ENCODE measurements at regions not wholly inside any gene's neighbourhood (a gene's known extent, or its start where the extent isn't known, plus 50 kb on each side); places are given as distances from the start of the nearest gene placed in this dataset.
"Not testable (repeated sequence)": the region's sequence is repeated elsewhere in the genome, so short reads cannot be mapped to it uniquely, and the experiment has no call there.

DNA sequence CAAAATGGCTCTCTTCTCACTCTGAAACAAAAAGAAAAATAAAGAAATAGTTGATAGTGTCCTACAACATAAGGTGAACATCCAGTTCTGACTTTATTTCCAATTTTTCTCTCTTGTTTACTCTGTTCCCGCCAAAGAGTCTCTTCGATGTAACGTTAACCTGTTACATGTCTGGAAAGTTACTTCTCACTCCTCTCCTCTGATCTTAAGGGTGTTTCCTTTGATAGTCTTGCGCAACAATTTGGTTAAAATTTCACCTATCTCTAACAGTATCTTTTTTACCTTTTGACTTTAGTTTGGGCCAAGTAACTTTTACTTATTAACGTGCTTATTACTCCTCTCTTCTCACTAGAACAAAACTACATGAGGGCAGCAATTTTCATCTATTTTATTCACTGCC lies 1450.2 kb downstream of the BRINP3 start:
- FAIRE-seq (no peak), DNase-seq (ENCODE audit: insufficient read length) (no peak)
- no peak for TF ChIP-seq TAF1 (IDR thresholded peaks at IDR 0.05; ENCODE audit: borderline replicate concordance, low read depth, low read length)
- TF ChIP-seq POLR2AphosphoS5 (IDR thresholded peaks at IDR 0.05; ENCODE audit: low read depth, low read length) = no peak
- no peak for TF ChIP-seq POLR2A (IDR thresholded peaks at IDR 0.05; ENCODE audit: low read depth, low read length)

- no peak for TF ChIP-seq POLR2AphosphoS5 (IDR thresholded peaks at IDR 0.05; ENCODE audit: low read depth, low read length)
- TF ChIP-seq TAF1 (IDR thresholded peaks at IDR 0.05; ENCODE audit: borderline replicate concordance, low read depth, low read length) = no peak
- no peak for TF ChIP-seq POLR2A (IDR thresholded peaks at IDR 0.05; ENCODE audit: low read depth, low read length)
- DNase-seq (ENCODE audit: insufficient read length) (no peak), FAIRE-seq (no peak)
Observed at GRCh38 chr1:189033169-189033568, 1444.5 kb downstream of the BRINP3 start.

DNA sequence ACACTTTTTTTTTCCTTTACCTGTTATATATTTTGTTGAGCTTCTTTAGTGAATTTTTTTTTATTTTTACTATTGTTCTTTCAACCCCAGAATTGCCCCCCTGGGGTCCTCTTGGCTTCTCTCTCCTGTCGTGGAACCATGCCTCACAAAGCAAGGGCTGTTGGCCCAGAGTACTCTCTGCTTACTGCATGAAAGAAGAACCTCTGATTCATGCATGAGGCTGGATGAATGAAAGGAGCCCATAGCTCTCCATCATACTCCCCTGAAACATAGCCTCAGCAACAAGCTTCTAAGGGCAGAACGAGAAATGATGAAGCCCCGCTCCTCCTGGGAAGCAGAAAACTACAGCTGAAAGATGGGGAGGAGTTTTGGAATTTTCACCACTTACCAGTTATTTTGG lies 1441.0 kb downstream of the BRINP3 start:
- no peak for FAIRE-seq

DNA sequence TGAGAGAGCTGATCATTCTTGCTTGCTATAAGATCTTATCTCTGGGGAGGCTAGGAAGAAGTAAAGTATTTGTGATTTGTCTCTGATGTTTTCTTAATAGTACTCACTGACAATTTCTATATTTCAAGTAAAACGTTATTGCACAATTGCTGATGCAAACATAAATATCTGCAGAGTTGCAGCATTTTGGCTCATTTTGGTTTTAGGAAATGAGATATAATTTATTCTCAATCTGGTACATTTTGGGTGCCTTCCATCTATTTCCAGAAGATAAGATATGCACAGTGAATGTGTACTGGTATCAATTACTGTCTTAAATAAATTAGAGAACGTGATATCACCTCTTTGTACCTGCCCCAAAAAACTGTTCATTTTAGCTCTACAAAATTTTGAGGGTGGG lies 1431.5 kb downstream of the BRINP3 start:
- no peak for DNase-seq (ENCODE audit: insufficient read length)
- TF ChIP-seq POLR2A (IDR thresholded peaks at IDR 0.05; ENCODE audit: low read depth, low read length) (no peak), POLR2AphosphoS5 (IDR thresholded peaks at IDR 0.05; ENCODE audit: low read depth, low read length) (no peak), TAF1 (IDR thresholded peaks at IDR 0.05; ENCODE audit: borderline replicate concordance, low read depth, low read length) (no peak)
- no peak for FAIRE-seq

More for the DNA sequence above, 1441.0 kb downstream of the BRINP3 start:
- no peak for DNase-seq (ENCODE audit: insufficient read length)
- TF ChIP-seq TAF1 (IDR thresholded peaks at IDR 0.05; ENCODE audit: borderline replicate concordance, low read depth, low read length) = no peak
- TF ChIP-seq POLR2A (IDR thresholded peaks at IDR 0.05; ENCODE audit: low read depth, low read length) = no peak
- TF ChIP-seq POLR2AphosphoS5 (IDR thresholded peaks at IDR 0.05; ENCODE audit: low read depth, low read length) = no peak

GRCh38 chr1:189084811-189085210 lies 1392.9 kb downstream of the BRINP3 start:
- TF ChIP-seq POLR2AphosphoS5 (IDR thresholded peaks at IDR 0.05; ENCODE audit: low read depth, low read length) (no peak), TAF1 (IDR thresholded peaks at IDR 0.05; ENCODE audit: borderline replicate concordance, low read depth, low read length) (no peak), POLR2A (IDR thresholded peaks at IDR 0.05; ENCODE audit: low read depth, low read length) (no peak)
- FAIRE-seq (no peak), DNase-seq (ENCODE audit: insufficient read length) (no peak)

DNA sequence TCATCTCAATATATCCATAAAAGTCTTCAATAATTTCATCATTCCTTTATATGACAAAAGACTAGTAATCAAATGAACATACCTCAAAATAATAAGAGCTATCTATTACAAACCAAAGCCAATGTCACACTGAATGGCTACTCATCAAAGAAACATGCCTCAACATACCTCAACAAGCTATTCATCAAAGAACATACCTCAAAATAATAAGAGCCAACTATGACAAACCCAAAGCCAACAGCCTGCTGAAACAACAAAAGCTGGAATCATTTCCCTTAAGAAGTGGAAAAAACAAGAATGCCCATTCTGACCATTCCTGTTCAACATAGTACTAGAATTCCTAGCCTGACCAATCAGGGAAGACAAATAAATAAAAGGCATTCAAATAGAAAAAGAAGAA lies 1373.7 kb downstream of the BRINP3 start:
- TF ChIP-seq POLR2A (IDR thresholded peaks at IDR 0.05; ENCODE audit: low read depth, low read length) (no peak), POLR2AphosphoS5 (IDR thresholded peaks at IDR 0.05; ENCODE audit: low read depth, low read length) (no peak), TAF1 (IDR thresholded peaks at IDR 0.05; ENCODE audit: borderline replicate concordance, low read depth, low read length) (no peak)
- DNase-seq (ENCODE audit: insufficient read length) (no peak), FAIRE-seq (no peak)

DNA sequence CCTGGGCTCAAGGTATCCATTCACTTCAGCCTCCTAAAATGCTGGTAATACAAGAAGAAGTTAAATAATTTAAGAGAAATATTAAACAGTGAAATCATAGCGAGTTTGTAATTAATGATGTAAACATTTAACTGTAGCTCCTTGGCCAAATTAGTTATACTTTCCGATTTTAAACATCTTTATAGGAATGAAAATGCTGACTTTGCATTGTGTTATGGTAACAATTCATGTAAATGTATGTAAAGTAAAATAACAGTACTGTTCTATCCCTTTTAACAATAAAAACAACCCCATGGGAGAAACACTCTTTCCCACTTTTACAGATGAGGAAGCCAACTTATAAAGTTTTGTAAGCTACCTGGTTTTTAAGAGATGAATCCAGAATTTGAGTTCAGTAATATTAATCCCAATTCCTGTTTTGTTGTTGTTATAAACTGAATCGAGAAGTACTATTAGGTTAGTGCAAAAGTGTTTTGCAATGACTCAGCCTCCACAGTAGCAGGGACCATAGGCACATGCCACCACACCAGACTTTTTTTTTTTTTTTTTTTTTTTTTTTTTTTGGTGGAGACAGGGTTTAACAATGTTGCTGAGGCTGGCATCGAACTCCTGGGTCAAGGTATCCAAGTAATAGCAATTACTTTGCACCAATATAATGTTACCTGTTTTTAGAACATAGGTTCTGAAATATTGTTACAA lies 1360.4 kb downstream of the BRINP3 start:
- DNase-seq (ENCODE audit: insufficient read length) (no peak), FAIRE-seq (no peak)
- TF ChIP-seq TAF1 (IDR thresholded peaks at IDR 0.05; ENCODE audit: borderline replicate concordance, low read depth, low read length) = no peak
- TF ChIP-seq POLR2AphosphoS5 (IDR thresholded peaks at IDR 0.05; ENCODE audit: low read depth, low read length) = no peak
- no peak for TF ChIP-seq POLR2A (IDR thresholded peaks at IDR 0.05; ENCODE audit: low read depth, low read length)

DNA sequence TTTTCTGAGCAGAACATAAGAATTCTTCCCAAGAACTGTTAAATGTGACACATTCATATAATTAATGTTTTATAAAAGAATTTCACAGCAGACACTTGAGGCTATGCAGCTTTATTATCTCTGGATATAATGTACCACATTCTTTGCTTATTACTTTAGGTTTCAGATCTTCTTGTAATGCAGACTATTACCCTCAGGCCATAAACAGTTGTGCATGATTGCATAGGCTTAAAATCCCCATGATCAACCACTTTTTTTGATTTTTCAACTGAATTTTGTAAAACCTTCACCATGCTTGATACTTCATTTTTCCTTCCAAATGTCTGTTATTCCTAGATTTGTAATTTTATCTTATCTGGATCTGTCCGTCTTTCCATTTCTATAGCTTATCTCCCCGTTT lies 1355.7 kb downstream of the BRINP3 start:
- TF ChIP-seq POLR2A (IDR thresholded peaks at IDR 0.05; ENCODE audit: low read depth, low read length) (no peak), TAF1 (IDR thresholded peaks at IDR 0.05; ENCODE audit: borderline replicate concordance, low read depth, low read length) (no peak), POLR2AphosphoS5 (IDR thresholded peaks at IDR 0.05; ENCODE audit: low read depth, low read length) (no peak)
- DNase-seq (ENCODE audit: insufficient read length) (no peak), FAIRE-seq (no peak)

DNA sequence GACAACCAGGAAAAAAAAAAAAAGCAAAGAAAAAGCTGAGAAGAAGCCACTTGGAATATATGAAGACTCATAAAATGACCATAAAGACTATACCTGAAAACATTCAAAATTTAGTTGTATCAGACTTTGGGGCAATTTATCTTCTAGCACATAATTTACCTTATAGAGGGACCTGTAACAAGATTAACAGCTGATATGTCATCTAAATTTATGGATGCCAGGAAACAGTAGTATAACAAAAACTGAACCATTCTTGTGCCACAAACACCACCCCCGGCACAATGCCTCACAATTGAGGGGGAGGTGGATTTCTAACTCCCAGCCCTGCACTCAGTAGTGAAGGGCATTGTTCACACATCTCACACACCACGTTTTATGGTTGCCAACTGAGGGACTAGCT lies 1352.0 kb downstream of the BRINP3 start:
- DNase-seq (ENCODE audit: insufficient read length) = no peak
- TF ChIP-seq POLR2A (IDR thresholded peaks at IDR 0.05; ENCODE audit: low read depth, low read length) = no peak
- TF ChIP-seq TAF1 (IDR thresholded peaks at IDR 0.05; ENCODE audit: borderline replicate concordance, low read depth, low read length) = no peak
- no peak for FAIRE-seq

DNA sequence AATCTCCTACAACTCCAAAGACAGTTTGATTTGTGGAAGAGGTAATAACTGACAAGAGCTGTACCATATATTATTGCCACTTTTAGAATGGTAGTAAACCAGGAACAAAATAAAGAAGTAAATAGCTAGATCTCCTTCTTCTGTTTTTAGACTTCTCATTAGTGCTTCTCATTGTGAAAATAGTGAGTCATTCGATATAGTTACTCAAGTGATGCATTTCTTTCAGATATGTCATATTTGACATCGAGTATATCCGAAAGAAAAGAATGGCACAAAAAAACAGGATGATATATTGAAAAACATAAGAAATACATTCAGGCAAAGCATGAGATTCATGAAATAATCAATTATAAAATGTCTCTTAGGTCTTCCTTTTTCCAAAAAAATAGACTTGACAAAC lies 1346.1 kb downstream of the BRINP3 start:
- FAIRE-seq = no peak
- no peak for DNase-seq (ENCODE audit: insufficient read length)
- no peak for TF ChIP-seq POLR2A (IDR thresholded peaks at IDR 0.05; ENCODE audit: low read depth, low read length)
- TF ChIP-seq TAF1 (IDR thresholded peaks at IDR 0.05; ENCODE audit: borderline replicate concordance, low read depth, low read length) = no peak
- no peak for TF ChIP-seq POLR2AphosphoS5 (IDR thresholded peaks at IDR 0.05; ENCODE audit: low read depth, low read length)

DNA sequence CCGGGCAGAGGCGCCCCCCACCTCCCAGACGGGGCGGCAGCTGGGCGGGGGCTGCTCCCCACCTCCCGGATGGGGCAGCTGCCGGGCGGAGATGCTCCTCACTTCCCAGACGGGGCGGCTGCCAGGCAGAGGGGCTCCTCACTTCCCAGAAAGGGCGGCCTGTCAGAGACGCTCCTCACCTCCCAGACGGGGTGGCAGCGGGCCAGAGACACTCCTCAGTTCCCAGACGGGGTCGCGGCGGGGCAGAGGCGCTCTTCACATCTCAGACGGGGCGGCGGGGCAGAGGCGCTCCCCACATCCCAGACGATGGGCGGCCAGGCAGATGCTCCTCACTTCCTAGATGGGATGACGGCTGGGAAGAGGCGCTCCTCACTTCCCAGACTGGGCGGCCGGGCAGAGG lies 1337.9 kb downstream of the BRINP3 start:
- not testable (repeated sequence) for DNase-seq (ENCODE audit: insufficient read length); FAIRE-seq

DNA sequence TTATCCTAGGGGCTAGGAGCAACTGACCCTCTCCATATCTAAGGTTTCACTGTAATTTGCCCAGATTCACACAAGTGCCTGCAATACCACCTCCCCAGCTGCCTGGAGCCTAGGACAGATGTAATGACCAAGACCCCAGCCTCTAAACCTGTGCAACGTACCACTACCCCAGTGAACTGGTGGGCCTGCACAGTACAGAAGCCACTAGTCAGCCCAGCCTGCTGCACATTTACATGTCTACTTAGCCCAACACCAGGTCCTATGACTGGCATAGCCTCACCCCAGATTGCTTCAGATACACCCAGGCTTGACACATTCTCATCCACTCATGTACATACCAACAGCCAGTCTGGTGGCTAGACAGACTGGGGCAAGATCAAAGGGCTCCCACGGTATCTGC lies 1336.6 kb downstream of the BRINP3 start:
- TF ChIP-seq POLR2A (IDR thresholded peaks at IDR 0.05; ENCODE audit: low read depth, low read length) (no peak), TAF1 (IDR thresholded peaks at IDR 0.05; ENCODE audit: borderline replicate concordance, low read depth, low read length) (no peak), POLR2AphosphoS5 (IDR thresholded peaks at IDR 0.05; ENCODE audit: low read depth, low read length) (no peak)
- DNase-seq (ENCODE audit: insufficient read length) = no peak
- FAIRE-seq = no peak

All from GM12892 (cell line).